Smooth muscle cell (in vitro differentiated cells): ENCODE measurements at regions not wholly inside any gene's neighbourhood (a gene's known extent, or its start where the extent isn't known, plus 50 kb on each side); places are given as distances from the start of the nearest gene placed in this dataset.
"Not testable (repeated sequence)": the region's sequence is repeated elsewhere in the genome, so short reads cannot be mapped to it uniquely, and the experiment has no call there.

ENCODE experiments used
- DNase-seq: peaks from one replicate; lab custom pipeline; 2025; ENCODE audit not compliant: unreplicated experiment; lab: John Stamatoyannopoulos, UW
- H2AFZ ChIP-seq: fragments of 200-600 bp; sonication (generic); 2 replicates; pipeline ENCODE4 v1.6.0; 2016; ENCODE audit warnings: antibody characterized with exemption, low read depth, mild to moderate bottlenecking
- H3F3A ChIP-seq: fragments of 200-600 bp; sonication (generic); 2 replicates; pipeline ENCODE4 v1.6.0; 2017; ENCODE audit warnings: antibody characterized with exemption, low read depth
- H3K27ac ChIP-seq: fragments of 200-600 bp; sonication (generic); 2 replicates; pipeline ENCODE4 v1.5.1; 2016; ENCODE audit warnings: low read depth, mild to moderate bottlenecking
- H3K27me3 ChIP-seq: fragments of 200-600 bp; sonication (generic); 2 replicates; pipeline ENCODE4 v1.6.1; 2016; ENCODE audit warnings: low read depth, mild to moderate bottlenecking
- H3K36me3 ChIP-seq: fragments of 200-600 bp; sonication (generic); 2 replicates; pipeline ENCODE4 v1.5.1; 2016; ENCODE audit warnings: low read depth
- H3K4me1 ChIP-seq: fragments of 200-600 bp; sonication (generic); 2 replicates; pipeline ENCODE4 v1.5.1; 2016; ENCODE audit warnings: low read depth
- H3K4me2 ChIP-seq: fragments of 200-600 bp; sonication (generic); 2 replicates; pipeline ENCODE4 v1.6.0; 2016; ENCODE audit warnings: mild to moderate bottlenecking
- H3K4me3 ChIP-seq: fragments of 200-600 bp; sonication (generic); 2 replicates; pipeline ENCODE4 v1.5.1; 2016; ENCODE audit warnings: mild to moderate bottlenecking
- H3K79me2 ChIP-seq: fragments of 200-600 bp; sonication (generic); 2 replicates; pipeline ENCODE4 v1.6.0; 2016; ENCODE audit warnings: low read depth, mild to moderate bottlenecking
- H3K9ac ChIP-seq: fragments of 200-600 bp; sonication (generic); 2 replicates; pipeline ENCODE4 v1.6.0; 2016; ENCODE audit warnings: low read depth
- H3K9me3 ChIP-seq: fragments of 200-600 bp; sonication (generic); replicated peaks from 2 replicates; pipeline ENCODE4 v1.5.1; 2016; ENCODE audit warnings: low read depth
- H4K20me1 ChIP-seq: fragments of 200-600 bp; sonication (generic); 2 replicates; pipeline ENCODE4 v1.6.0; 2016; ENCODE audit warnings: low read depth
- CTCF ChIP-seq: fragments of 200-600 bp; sonication (generic); IDR thresholded peaks from 2 replicates; pipeline ENCODE4 v1.5.1; 2017; ENCODE audit warnings: borderline replicate concordance, mild to moderate bottlenecking, antibody characterized with exemption; ENCODE audit not compliant: insufficient read depth, poor library complexity, severe bottlenecking
- WGBS: methylation state at CpG from one replicate; pipeline ENCODE4 v1.1.7; 2016; ENCODE audit warnings: low lambda C conversion rate; 5-methylcytosine and 5-hydroxymethylcytosine counted together

- WGBS, result 61% methylated on average over 1 of the region's 1 CpG
- H3K4me1 ChIP-seq, result no peaks in the 10 kb centered on the region
Observed at GRCh38 chr6:160818934-160819333, 116.9 kb downstream of the PLG start.

GRCh38 chr6:160820661-160821060 lies 118.6 kb downstream of the PLG start:
- H3K36me3 ChIP-seq, H3K9ac ChIP-seq, H3K27ac ChIP-seq, H3F3A ChIP-seq, H2AFZ ChIP-seq, H3K4me2 ChIP-seq, H3K79me2 ChIP-seq, H3K4me3 ChIP-seq, H4K20me1 ChIP-seq, H3K27me3 ChIP-seq, DNase-seq, H3K4me1 ChIP-seq, H3K9me3 ChIP-seq: not testable (repeated sequence)
- 94% methylated on average over 8 of the region's 8 CpGs for WGBS

More at GRCh38 chr6:160818934-160819333, 116.9 kb downstream of the PLG start:
- Histone ChIP-seq H3K27ac (no peak overlapping the region), H4K20me1 (no peaks in the 10 kb centered on the region), H3F3A (no peaks in the 10 kb centered on the region), H3K79me2 (no peaks in the 10 kb centered on the region), H2AFZ (no peak overlapping the region), H3K27me3 (no peaks in the 10 kb centered on the region), H3K4me2 (no peak overlapping the region), H3K9me3 (peaks cover 5% of the 10 kb centered on the region), H3K36me3 (no peaks in the 10 kb centered on the region), H3K9ac (no peak overlapping the region), H3K4me3 (no peak overlapping the region)
- TF ChIP-seq CTCF, result no peak
- DNase-seq, result no peak

- Histone ChIP-seq H3K4me3 (no peak overlapping the region), H3K4me2 (no peak overlapping the region), H2AFZ (peak overlapping the region; percentile 63), H3K9ac (no peak overlapping the region), H3F3A (no peaks in the 10 kb centered on the region), H3K36me3 (no peaks in the 10 kb centered on the region), H3K79me2 (no peaks in the 10 kb centered on the region), H3K9me3 (no peaks in the 10 kb centered on the region), H3K4me1 (peaks cover 8% of the 10 kb centered on the region), H4K20me1 (no peaks in the 10 kb centered on the region), H3K27ac (no peak overlapping the region), H3K27me3 (no peaks in the 10 kb centered on the region)
- no peak for TF ChIP-seq CTCF
- DNase-seq, result no peak
- 28% methylated on average over 1 of the region's 1 CpG for WGBS
Observed at GRCh38 chr6:160831739-160832138, 129.7 kb downstream of the PLG start.

GRCh38 chr6:160832422-160832821 lies 130.4 kb downstream of the PLG start:
- 83% methylated on average over 2 of the region's 2 CpGs for WGBS
- Histone ChIP-seq H3K9me3 (no peaks in the 10 kb centered on the region), H3K4me1 (peaks cover 8% of the 10 kb centered on the region), H3K36me3 (no peaks in the 10 kb centered on the region), H3K4me3 (no peak overlapping the region), H3K9ac (no peak overlapping the region), H3F3A (no peaks in the 10 kb centered on the region), H3K27ac (no peak overlapping the region), H4K20me1 (no peaks in the 10 kb centered on the region), H3K79me2 (no peaks in the 10 kb centered on the region), H3K27me3 (no peaks in the 10 kb centered on the region), H3K4me2 (no peak overlapping the region), H2AFZ (no peak overlapping the region)
- DNase-seq, result no peak
- no peak for TF ChIP-seq CTCF
